SKM-1 treated with dmso at 0.1 percent for 144 hours (cell line): ENCODE measurements at regions not wholly inside any gene's neighbourhood (a gene's known extent, or its start where the extent isn't known, plus 50 kb on each side); places are given as distances from the start of the nearest gene placed in this dataset.
"Not testable (repeated sequence)": the region's sequence is repeated elsewhere in the genome, so short reads cannot be mapped to it uniquely, and the experiment has no call there.

ENCODE experiments used
- DNase-seq: peaks from one replicate; lab custom pipeline; 2025; ENCODE audit not compliant: unreplicated experiment; lab: John Stamatoyannopoulos, UW

GRCh38 chr10:21159669-21160068 lies 262.6 kb upstream of the NEBL start:
- DNase-seq = no peak

GRCh38 chr10:21158301-21158700 lies 261.2 kb upstream of the NEBL start:
- no peak for DNase-seq

GRCh38 chr10:21157664-21158063 lies 260.6 kb upstream of the NEBL start:
- DNase-seq = no peak

GRCh38 chr10:21150166-21150565 lies 253.1 kb upstream of the NEBL start:
- no peak for DNase-seq

GRCh38 chr10:21146436-21146789 lies 249.3 kb upstream of the NEBL start:
- DNase-seq = no peak

- DNase-seq = no peak
Observed at GRCh38 chr10:21145751-21146435, 248.8 kb upstream of the NEBL start.

GRCh38 chr10:21144047-21144446 lies 246.9 kb upstream of the NEBL start:
- DNase-seq = no peak

- DNase-seq = no peak
Observed at GRCh38 chr10:21141946-21142492, 244.9 kb upstream of the NEBL start.

GRCh38 chr10:21138769-21139340 lies 241.7 kb upstream of the NEBL start:
- no peak for DNase-seq

GRCh38 chr10:21135023-21135931 lies 238.2 kb upstream of the NEBL start:
- no peak for DNase-seq

- DNase-seq = no peak
Observed at GRCh38 chr10:21134645-21135022, 237.5 kb upstream of the NEBL start.

- DNase-seq = no peak
Observed at GRCh38 chr10:21130683-21131442, 233.8 kb upstream of the NEBL start.

- DNase-seq = no peak
Observed at GRCh38 chr10:21130108-21130507, 233.0 kb upstream of the NEBL start.

- DNase-seq = no peak
Observed at GRCh38 chr10:21125471-21126228, 228.5 kb upstream of the NEBL start.

GRCh38 chr10:21122907-21123306 lies 225.8 kb upstream of the NEBL start:
- no peak for DNase-seq

GRCh38 chr10:21121822-21122221 lies 224.7 kb upstream of the NEBL start:
- not testable (repeated sequence) for DNase-seq

GRCh38 chr10:21114683-21115082 lies 217.6 kb upstream of the NEBL start:
- DNase-seq = no peak

GRCh38 chr10:21110358-21110757 lies 213.2 kb upstream of the NEBL start:
- no peak for DNase-seq

- not testable (repeated sequence) for DNase-seq
Observed at GRCh38 chr10:21106931-21107330, 209.8 kb upstream of the NEBL start.

GRCh38 chr10:21105331-21105730 lies 208.2 kb upstream of the NEBL start:
- DNase-seq = not testable (repeated sequence)
